LNCaP clone FGC (cell line): ENCODE measurements at regions not wholly inside any gene's neighbourhood (a gene's known extent, or its start where the extent isn't known, plus 50 kb on each side); places are given as distances from the start of the nearest gene placed in this dataset.

Source experiments
- DNase-seq: peaks from one replicate; pipeline ENCODE4 v3.0.0-alpha.2; 2011; ENCODE audit warnings: low read depth
- H3K4me3 ChIP-seq: 2 replicates; pipeline ENCODE4 v1.5.1; 2011; ENCODE audit warnings: mild to moderate bottlenecking, low read depth, low read length, control low read depth
- CTCF ChIP-seq: IDR thresholded peaks from 2 replicates; pipeline ENCODE4 v1.5.1; 2012; ENCODE audit warnings: mild to moderate bottlenecking; ENCODE audit not compliant: control insufficient read depth, insufficient read depth; ENCODE audit errors: extremely low read depth

- no peak for TF ChIP-seq CTCF
- no peak for DNase-seq
- no peak overlapping the region for H3K4me3 ChIP-seq
These were observed 194.3 kb downstream of the NSUN3 start for GRCh38 chr3:94256888-94257813.

- H3K4me3 ChIP-seq, result no peak overlapping the region
- DNase-seq, result no peak
- no peak for TF ChIP-seq CTCF
These were observed 196.0 kb downstream of the NSUN3 start for GRCh38 chr3:94258851-94259250.

GRCh38 chr3:94259291-94259690 lies 196.4 kb downstream of the NSUN3 start:
- H3K4me3 ChIP-seq, result no peak overlapping the region
- no peak for DNase-seq
- no peak for TF ChIP-seq CTCF

- no peak overlapping the region for H3K4me3 ChIP-seq
- TF ChIP-seq CTCF, result no peak
- no peak for DNase-seq
These were observed 206.9 kb downstream of the NSUN3 start for GRCh38 chr3:94269763-94270162.

GRCh38 chr3:94272016-94272415 lies 209.2 kb downstream of the NSUN3 start:
- TF ChIP-seq CTCF, result no peak
- DNase-seq, result no peak
- no peak overlapping the region for H3K4me3 ChIP-seq

- no peak for TF ChIP-seq CTCF
- H3K4me3 ChIP-seq, result no peak overlapping the region
- DNase-seq, result no peak
These were observed 218.1 kb downstream of the NSUN3 start for GRCh38 chr3:94280958-94281357.

GRCh38 chr3:94285872-94286271 lies 223.0 kb downstream of the NSUN3 start:
- TF ChIP-seq CTCF, result peak; percentile 29; the same call in 1 of the 2 replicates
- no peak for DNase-seq
- H3K4me3 ChIP-seq, result no peak overlapping the region
